PC-9 (cell line): ENCODE measurements at regions not wholly inside any gene's neighbourhood (a gene's known extent, or its start where the extent isn't known, plus 50 kb on each side); places are given as distances from the start of the nearest gene placed in this dataset.
"Not testable (repeated sequence)": the region's sequence is repeated elsewhere in the genome, so short reads cannot be mapped to it uniquely, and the experiment has no call there.

Experiments
- BruUV-seq: library from RNA; stranded (reverse); fragments of 400-500 nt; replicated peaks from 2 replicates; lab custom pipeline; 2021; lab: Mats Ljungman, UMichigan
- CTCF ChIA-PET: fragments of 300-600 bp; sonication (Branson Sonifier 250); formaldehyde crosslinking; loops from one replicate; lab custom pipeline; 2022; ENCODE audit warnings: antibody characterized with exemption; lab: Charles Lee
- POLR2A ChIA-PET: fragments of 300-600 bp; sonication (Branson Sonifier 250); formaldehyde crosslinking; loops from one replicate; lab custom pipeline; 2022; ENCODE audit warnings: antibody characterized with exemption; ENCODE audit not compliant: unreplicated experiment; lab: Charles Lee
- DNase-seq, 2 experiments: peaks; one replicate each; pipeline versions ENCODE4 v3.0.0 to v3.0.0-alpha.2; 2015 to 2022; ENCODE audit warnings: mixed read lengths in 1 of 2
- H2AFZ ChIP-seq: fragments of 200-600 bp; sonication (generic); 2 replicates; pipeline ENCODE4 v1.8.1; 2017; ENCODE audit warnings: antibody characterized with exemption
- H3F3A ChIP-seq: fragments of 200-600 bp; sonication (generic); 2 replicates; pipeline ENCODE4 v1.8.1; 2017; ENCODE audit warnings: antibody characterized with exemption, mild to moderate bottlenecking, low read depth; ENCODE audit not compliant: insufficient read depth
- H3K27ac ChIP-seq: fragments of 200-600 bp; sonication (generic); 2 replicates; pipeline ENCODE4 v1.6.1; 2016; ENCODE audit warnings: mixed run types
- H3K27me3 ChIP-seq: fragments of 200-600 bp; sonication (generic); 2 replicates; pipeline ENCODE4 v1.6.1; 2016; ENCODE audit warnings: low read depth, mixed run types; ENCODE audit not compliant: insufficient read depth
- H3K36me3 ChIP-seq: fragments of 200-600 bp; sonication (generic); 2 replicates; pipeline ENCODE4 v1.6.1; 2016; ENCODE audit warnings: low read depth, mixed run types
- H3K4me1 ChIP-seq: fragments of 200-600 bp; sonication (generic); replicated peaks from 2 replicates; pipeline ENCODE4 v1.6.1; 2016; ENCODE audit warnings: mixed run types; ENCODE audit not compliant: insufficient read depth
- H3K4me2 ChIP-seq: fragments of 200-600 bp; sonication (generic); 2 replicates; pipeline ENCODE4 v1.6.1; 2017; ENCODE audit warnings: mixed run types
- H3K4me3 ChIP-seq: fragments of 200-600 bp; sonication (generic); 2 replicates; pipeline ENCODE4 v1.6.1; 2016; ENCODE audit warnings: mixed run types
- H3K79me2 ChIP-seq: fragments of 200-600 bp; sonication (generic); 2 replicates; pipeline ENCODE4 v1.6.1; 2017; ENCODE audit warnings: low read depth, mixed run types
- H3K9me2 ChIP-seq: fragments of 200-600 bp; sonication (generic); 2 replicates; pipeline ENCODE4 v1.8.1; 2017; ENCODE audit warnings: mild to moderate bottlenecking; ENCODE audit not compliant: insufficient read depth
- H3K9me3 ChIP-seq: fragments of 200-600 bp; sonication (generic); 2 replicates; pipeline ENCODE4 v1.8.1; 2016; ENCODE audit warnings: low read depth; ENCODE audit not compliant: insufficient read depth
- H4K20me1 ChIP-seq: fragments of 200-600 bp; sonication (generic); 2 replicates; pipeline ENCODE4 v1.8.1; 2017; ENCODE audit not compliant: insufficient read depth
- CTCF ChIP-seq: fragments of 200-600 bp; sonication (generic); conservative IDR thresholded peaks from 2 replicates; pipeline ENCODE4 v1.6.1; 2017; ENCODE audit warnings: mixed run types, antibody characterized with exemption, mild to moderate bottlenecking, moderate library complexity
- EZH2 ChIP-seq: fragments of 200-600 bp; sonication (generic); IDR thresholded peaks from 2 replicates; pipeline ENCODE4 v1.8.0; 2017; ENCODE audit warnings: antibody characterized with exemption, low read depth
- intact Hi-C: fragments of 100-400 bp; cut with micrococcal nuclease; formaldehyde crosslinking; loops from one replicate; pipeline ENCODE4 v1.10.0; 2022; ENCODE audit not compliant: unreplicated experiment

- intact Hi-C loops: no loop called here
- POLR2A ChIA-PET: no interaction called here
- BruUV-seq: no TSS peak
- Histone ChIP-seq H3F3A (no peaks in the 10 kb centered on the region), H3K27ac (no peak overlapping the region), H2AFZ (no peak overlapping the region), H3K27me3 (peaks cover 13% of the 10 kb centered on the region; the same call in 1 of the 2 replicates), H3K4me3 (no peak overlapping the region), H3K79me2 (no peaks in the 10 kb centered on the region), H4K20me1 (no peaks in the 10 kb centered on the region), H3K4me1 (no peaks in the 10 kb centered on the region), H3K9me2 (no peaks in the 10 kb centered on the region), H3K36me3 (no peaks in the 10 kb centered on the region), H3K4me2 (no peak overlapping the region), H3K9me3 (no peaks in the 10 kb centered on the region)
- CTCF ChIA-PET: no interaction called here
- TF ChIP-seq CTCF (no peak), EZH2 (no peak)
- DNase-seq: no peak
Measured at GRCh38 chr17:12195418-12195817, 174.7 kb downstream of the MAP2K4 start.

- H3K36me3 ChIP-seq: no peaks in the 10 kb centered on the region
- no peak overlapping the region for H3K4me2 ChIP-seq
- no peaks in the 10 kb centered on the region for H3K9me2 ChIP-seq
- no peak overlapping the region for H2AFZ ChIP-seq
- ChIA-PET POLR2A (no interaction called here), CTCF (no interaction called here)
- intact Hi-C loops: no loop called here
- H3K27ac ChIP-seq: no peak overlapping the region
- TF ChIP-seq CTCF (no peak), EZH2 (no peak)
- no peak overlapping the region for H3K4me3 ChIP-seq
- H3K27me3 ChIP-seq: peaks cover 26% of the 10 kb centered on the region
- H4K20me1 ChIP-seq: no peaks in the 10 kb centered on the region
- no TSS peak for BruUV-seq
- H3K4me1 ChIP-seq: no peaks in the 10 kb centered on the region
- no peaks in the 10 kb centered on the region for H3F3A ChIP-seq
- no peaks in the 10 kb centered on the region for H3K9me3 ChIP-seq
- H3K79me2 ChIP-seq: no peaks in the 10 kb centered on the region
- no peak for DNase-seq
Measured at GRCh38 chr17:12201294-12201880, 180.7 kb downstream of the MAP2K4 start.

GRCh38 chr17:12209632-12210191 is 189.0 kb downstream of the MAP2K4 start:
- H2AFZ ChIP-seq: no peak overlapping the region
- POLR2A ChIA-PET: interaction anchor here (0.6 kb wide), 1 partner anchor 100 kb away, joined by 3 read pairs; no protein-coding TSS in a partner anchor
- H3K9me3 ChIP-seq: no peaks in the 10 kb centered on the region
- no peaks in the 10 kb centered on the region for H3K9me2 ChIP-seq
- no peaks in the 10 kb centered on the region for H3K4me1 ChIP-seq
- H3K4me2 ChIP-seq: no peak overlapping the region
- CTCF ChIA-PET: no interaction called here
- H3F3A ChIP-seq: no peaks in the 10 kb centered on the region
- DNase-seq: no peak
- H3K4me3 ChIP-seq: no peak overlapping the region
- TF ChIP-seq CTCF (no peak), EZH2 (no peak)
- peaks cover 38% of the 10 kb centered on the region for H3K27me3 ChIP-seq
- no peaks in the 10 kb centered on the region for H3K36me3 ChIP-seq
- H4K20me1 ChIP-seq: no peaks in the 10 kb centered on the region
- H3K79me2 ChIP-seq: no peaks in the 10 kb centered on the region
- BruUV-seq: no TSS peak
- H3K27ac ChIP-seq: no peak overlapping the region
- intact Hi-C loops: no loop called here

GRCh38 chr17:12220714-12221439 is 200.2 kb downstream of the MAP2K4 start:
- H3K27me3 ChIP-seq: peaks cover 52% of the 10 kb centered on the region
- DNase-seq, H3K4me2 ChIP-seq, H3K4me3 ChIP-seq, POLR2A ChIA-PET, H3K4me1 ChIP-seq, intact Hi-C loops, H3K9me3 ChIP-seq, CTCF ChIA-PET, H4K20me1 ChIP-seq, H2AFZ ChIP-seq, H3K36me3 ChIP-seq, H3K27ac ChIP-seq, H3K9me2 ChIP-seq, BruUV-seq, H3F3A ChIP-seq, H3K79me2 ChIP-seq: not testable (repeated sequence)
